Superior temporal gyrus (tissue), 1 donor: ENCODE measurements at regions not wholly inside any gene's neighbourhood (a gene's known extent, or its start where the extent isn't known, plus 50 kb on each side); places are given as distances from the start of the nearest gene placed in this dataset.

Experiments used
- DNase-seq: peaks from one replicate; pipeline ENCODE4 v3.0.0-alpha.2; 2016; ENCODE audit errors: extremely low spot score

GRCh38 chr9:93900971-93901861 lies 53.9 kb downstream of the BARX1 start:
- no peak for DNase-seq

- DNase-seq, result no peak
Measured at GRCh38 chr9:93900436-93900819, 54.7 kb downstream of the BARX1 start.

- no peak for DNase-seq
Measured at GRCh38 chr9:93899609-93900435, 55.3 kb downstream of the BARX1 start.

GRCh38 chr9:93898502-93899426 lies 56.4 kb downstream of the BARX1 start:
- DNase-seq, result no peak

DNA sequence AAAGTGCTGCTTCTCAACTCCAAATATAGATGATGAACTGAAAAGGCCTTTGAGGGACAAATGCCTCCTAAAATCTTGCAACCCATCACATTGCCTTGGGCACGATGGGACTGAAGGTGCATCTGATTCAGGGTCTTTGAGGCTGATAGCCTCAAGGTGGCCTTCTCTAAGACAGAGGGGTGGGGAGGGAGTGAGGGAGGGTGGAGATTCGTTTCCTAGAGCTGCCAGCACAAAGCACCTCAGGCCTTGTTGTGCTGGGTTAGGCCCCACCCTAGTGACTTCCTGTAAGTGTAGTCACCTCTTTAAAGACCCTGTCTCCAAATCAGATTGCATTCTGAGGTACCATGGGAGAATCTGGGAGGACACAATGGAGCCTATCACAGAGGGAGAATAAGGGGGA lies 57.1 kb downstream of the BARX1 start:
- no peak for DNase-seq

- DNase-seq, result no peak
Measured at GRCh38 chr9:93897075-93897970, 57.8 kb downstream of the BARX1 start.

DNA sequence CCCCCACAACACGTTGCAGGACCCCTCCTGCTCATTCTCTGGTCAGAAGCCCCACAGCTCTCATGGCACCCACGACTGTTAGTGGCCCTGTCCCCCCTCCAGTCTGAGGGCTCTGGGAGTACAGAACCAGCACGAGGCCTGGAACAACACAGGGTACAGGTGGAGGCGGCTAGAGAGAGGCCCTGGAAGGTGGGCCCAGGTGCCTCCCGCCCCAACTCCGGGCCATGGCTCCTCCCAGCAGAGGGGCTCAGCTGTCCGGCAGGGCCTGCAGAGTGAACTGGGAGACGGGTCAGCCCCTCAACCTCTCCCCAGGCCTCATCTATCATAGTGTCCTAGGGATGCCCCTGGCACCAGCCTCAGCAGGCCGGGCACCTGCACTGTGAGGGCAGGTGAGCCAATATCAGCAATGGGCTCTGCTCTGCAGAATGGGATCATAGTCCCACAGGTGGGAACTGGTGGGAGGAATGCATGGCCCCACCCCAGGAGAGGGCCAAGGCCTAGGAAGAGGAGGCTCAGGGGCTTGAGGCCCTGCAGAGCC lies 58.6 kb downstream of the BARX1 start:
- no peak for DNase-seq

GRCh38 chr9:93896093-93896492 lies 59.1 kb downstream of the BARX1 start:
- DNase-seq, result no peak

DNA sequence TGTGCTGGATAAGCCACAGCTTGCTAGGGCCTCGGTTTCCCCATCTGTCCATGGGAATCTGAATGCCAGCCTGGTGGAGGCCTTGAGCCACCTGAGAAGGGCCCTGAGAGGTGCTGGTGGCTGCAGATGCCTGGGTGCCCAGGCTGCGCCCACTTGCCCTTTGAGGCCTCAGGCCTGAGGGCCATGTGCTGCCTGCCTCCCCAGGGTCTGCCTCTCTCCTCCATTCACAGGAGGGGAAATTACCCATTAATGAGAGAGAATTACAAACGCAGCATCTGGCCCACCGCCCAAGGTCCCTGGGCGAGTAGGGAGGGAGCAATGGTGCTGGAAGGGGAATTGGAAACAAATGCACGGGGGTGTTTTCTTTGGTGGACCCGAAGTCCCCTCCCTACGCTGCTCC lies 59.6 kb downstream of the BARX1 start:
- DNase-seq, result no peak

GRCh38 chr9:93894691-93895079 lies 60.5 kb downstream of the BARX1 start:
- no peak for DNase-seq

DNA sequence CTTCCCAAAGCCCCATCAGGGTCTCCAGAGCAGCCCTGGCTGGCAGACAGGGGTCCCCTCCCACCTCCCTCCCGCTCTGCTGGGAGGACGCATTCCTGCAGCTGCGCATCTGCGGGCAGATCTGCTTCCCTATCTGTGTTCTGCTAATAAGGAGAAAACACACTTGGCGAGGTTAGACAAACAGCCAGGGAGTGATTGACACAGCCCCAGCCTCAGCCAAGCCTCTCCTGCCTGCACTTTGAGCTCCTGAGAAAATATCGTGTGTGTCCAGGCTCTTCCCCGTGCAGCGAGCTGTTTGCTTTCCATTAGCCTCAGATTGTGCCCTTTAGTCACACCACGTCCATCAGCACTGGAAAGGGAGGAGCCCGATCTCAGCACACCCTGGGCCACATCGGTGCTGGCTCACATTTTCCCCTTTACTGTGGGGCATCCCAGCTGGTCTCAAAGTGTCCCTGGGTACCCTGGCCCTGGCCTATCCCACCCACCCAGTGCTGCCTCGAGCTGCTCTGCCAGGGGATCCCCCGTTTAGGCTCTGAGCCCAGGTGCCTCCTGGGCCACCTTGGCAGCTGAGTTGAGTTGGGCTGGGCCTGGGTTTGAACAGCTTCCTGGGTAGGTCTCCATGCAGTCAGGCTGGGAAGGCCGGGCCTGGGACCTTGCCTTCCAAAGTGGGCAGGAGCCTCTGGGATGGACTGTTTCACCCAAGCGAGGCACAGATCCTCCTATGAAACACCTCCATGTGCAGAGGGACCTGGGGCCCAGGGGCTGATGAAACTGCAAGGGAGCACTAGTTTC lies 61.1 kb downstream of the BARX1 start:
- no peak for DNase-seq

DNA sequence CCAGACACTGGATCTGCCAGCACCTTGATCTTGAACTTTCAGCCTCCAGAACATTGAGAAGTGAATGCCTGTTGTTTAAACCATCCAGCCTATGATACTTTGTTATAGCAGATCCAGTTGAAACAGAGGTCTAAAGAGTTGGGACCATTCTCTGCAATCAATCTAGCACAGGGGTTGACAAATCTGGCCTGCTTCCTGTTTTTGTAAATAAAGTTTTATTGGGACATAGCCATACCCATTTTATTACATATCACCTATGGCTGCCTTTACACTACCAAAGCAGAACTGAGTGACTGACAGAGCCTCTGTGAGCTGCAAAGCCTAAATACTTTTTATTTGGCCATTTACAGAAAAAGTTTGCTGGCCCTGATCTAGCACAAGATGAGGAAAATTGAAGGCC lies 62.0 kb downstream of the BARX1 start:
- DNase-seq, result no peak

- DNase-seq, result no peak
Measured at GRCh38 chr9:93892748-93893147, 62.4 kb downstream of the BARX1 start.

DNA sequence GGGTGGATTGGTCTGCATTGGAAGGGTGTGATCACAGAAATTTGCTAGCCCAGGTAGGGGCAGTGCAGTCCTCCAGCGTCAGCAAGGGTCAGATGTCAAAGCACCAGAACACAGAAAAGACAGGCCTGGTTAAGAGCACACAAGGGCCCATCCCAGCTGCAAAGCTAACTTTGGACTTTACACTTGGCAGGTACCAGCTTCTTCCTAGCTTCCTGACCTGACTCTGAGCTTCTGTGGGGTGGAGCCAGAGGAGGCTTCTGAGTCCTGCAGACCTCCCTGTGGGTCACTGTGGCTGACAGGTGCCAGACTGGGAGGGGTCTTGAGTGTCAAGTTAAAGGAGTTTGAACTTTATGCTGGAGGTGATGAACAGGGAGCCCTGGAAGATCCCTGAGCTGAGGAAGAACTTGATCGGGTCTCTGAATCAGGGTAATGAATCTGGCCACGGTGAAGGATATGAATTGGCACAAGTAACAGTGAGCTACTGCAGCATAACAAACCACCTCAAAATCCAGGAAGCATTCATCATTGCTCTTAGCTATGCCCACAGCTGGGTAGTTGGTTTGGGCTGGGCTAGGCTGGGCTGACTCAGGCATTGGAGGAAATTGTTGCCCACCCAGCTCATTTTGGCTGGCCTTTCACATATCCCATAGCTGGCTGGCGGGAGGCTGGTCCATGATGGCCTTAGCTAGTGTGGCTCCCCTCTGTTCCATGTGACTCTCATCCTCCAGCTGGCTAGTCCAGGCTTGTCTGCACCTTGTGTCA lies 63.4 kb downstream of the BARX1 start:
- DNase-seq, result no peak

- DNase-seq, result no peak
Measured at GRCh38 chr9:93891050-93891449, 64.1 kb downstream of the BARX1 start.

DNA sequence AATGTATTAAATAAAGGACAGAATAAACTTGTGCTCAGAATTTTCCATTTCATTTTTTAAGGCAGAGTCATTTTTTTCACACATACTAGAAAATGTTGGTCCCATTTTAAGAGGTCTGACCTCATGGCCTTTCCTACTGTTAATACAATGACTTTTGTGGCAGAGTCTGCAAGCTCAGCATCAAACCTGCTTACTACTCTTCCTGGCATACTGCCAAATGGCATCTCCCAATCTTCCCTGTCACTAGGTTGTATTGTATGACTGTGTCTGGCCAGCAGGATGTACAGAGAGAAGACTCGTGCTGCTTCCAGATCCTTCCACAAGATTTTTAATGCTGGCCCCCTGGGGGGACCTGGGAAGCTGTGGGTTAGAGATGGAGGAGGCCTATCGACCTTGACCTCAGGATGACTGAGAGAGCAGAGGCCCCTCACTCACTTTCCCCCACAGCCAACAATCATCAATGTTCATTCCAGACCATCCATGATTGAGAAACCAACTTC lies 64.7 kb downstream of the BARX1 start:
- no peak for DNase-seq

- no peak for DNase-seq
Measured at GRCh38 chr9:93886911-93887310, 68.2 kb downstream of the BARX1 start.

GRCh38 chr9:93884808-93885207 lies 70.3 kb downstream of the BARX1 start:
- no peak for DNase-seq
